H1 (cell line): ENCODE measurements at regions not wholly inside any gene's neighbourhood (a gene's known extent, or its start where the extent isn't known, plus 50 kb on each side); places are given as distances from the start of the nearest gene placed in this dataset.

Source experiments
- CTCF ChIA-PET: fragments of 300-600 bp; sonication (Branson Sonifier 250); formaldehyde crosslinking; loops from one replicate; lab custom pipeline; 2021; ENCODE audit not compliant: partially characterized antibody; lab: Charles Lee
- POLR2A ChIA-PET: fragments of 300-600 bp; sonication (Branson Sonifier 250); formaldehyde crosslinking; loops from one replicate; lab custom pipeline; 2021; ENCODE audit warnings: inconsistent platforms; ENCODE audit not compliant: partially characterized antibody; lab: Charles Lee
- DNase-seq, 2 experiments: peaks; one replicate each; pipeline versions ENCODE4 v3.0.0 to v3.0.0-alpha.2; 2010 to 2022; ENCODE audit warnings: low spot score in 2 of 2, low read depth in 1 of 2, mixed read lengths in 1 of 2
- FAIRE-seq: peaks from 2 replicates; lab custom pipeline; 2011; peaks lifted over from hg19 to GRCh38; lab: Jason Lieb, UNC
- H2AFZ ChIP-seq: 2 replicates; pipeline ENCODE4 v1.8.1; 2012; ENCODE audit warnings: low read length, inconsistent platforms
- H2AK5ac ChIP-seq: 2 replicates; pipeline ENCODE4 v1.6.1; 2013; ENCODE audit warnings: low read depth, low read length
- H2BK120ac ChIP-seq: replicated peaks from 2 replicates; pipeline ENCODE3; 2013; ENCODE audit warnings: low read depth, low read length, inconsistent platforms
- H2BK12ac ChIP-seq: 2 replicates; pipeline ENCODE4 v1.6.1; 2013; ENCODE audit warnings: low read depth, low read length
- H2BK15ac ChIP-seq: 2 replicates; pipeline ENCODE4 v1.6.1; 2013; ENCODE audit warnings: low read length
- H2BK20ac ChIP-seq: 2 replicates; pipeline ENCODE4 v1.6.1; 2013; ENCODE audit warnings: low read length
- H2BK5ac ChIP-seq: 2 replicates; pipeline ENCODE4 v1.6.1; 2013; ENCODE audit warnings: low read depth, low read length
- H3K14ac ChIP-seq: 2 replicates; pipeline ENCODE4 v1.6.1; 2013; ENCODE audit warnings: inconsistent platforms; ENCODE audit not compliant: insufficient read length
- H3K18ac ChIP-seq: 2 replicates; pipeline ENCODE4 v1.6.1; 2013; ENCODE audit warnings: low read length; ENCODE audit errors: extremely low read depth
- H3K23ac ChIP-seq: 2 replicates; pipeline ENCODE4 v1.6.1; 2013; ENCODE audit warnings: inconsistent platforms; ENCODE audit not compliant: insufficient read length
- H3K23me2 ChIP-seq: 2 replicates; pipeline ENCODE4 v1.6.1; 2013; ENCODE audit warnings: low read depth, low read length
- H3K27ac ChIP-seq: 2 replicates; pipeline ENCODE4 v1.6.1; 2011; ENCODE audit warnings: low read depth, low read length, inconsistent platforms
- H3K27me3 ChIP-seq, 4 experiments: replicated peaks in 1 of 4; 1 replicate in 1 of 4; 2 replicates in 3 of 4; pipeline versions ENCODE4 v1.6.1 to v1.8.1; 2011 to 2013; ENCODE audit warnings: low read length in 3 of 4, mild to moderate bottlenecking in 3 of 4, inconsistent platforms in 2 of 4, mixed read lengths in 2 of 4, moderate library complexity in 1 of 4; ENCODE audit not compliant: control insufficient read depth in 3 of 4, insufficient read depth in 3 of 4; ENCODE audit errors: extremely low read depth in 1 of 4
- H3K36me3 ChIP-seq, 4 experiments: 2 replicates each; pipeline versions ENCODE4 v1.6.1 to v1.8.1; 2011 to 2013; ENCODE audit warnings: mild to moderate bottlenecking in 4 of 4, low read length in 3 of 4, moderate library complexity in 2 of 4, control low read depth in 1 of 4, inconsistent platforms in 1 of 4; ENCODE audit not compliant: insufficient read depth in 4 of 4, control insufficient read depth in 2 of 4
- H3K4ac ChIP-seq: replicated peaks from 2 replicates; pipeline ENCODE3; 2013; ENCODE audit warnings: low read length, low read depth, mixed read lengths, inconsistent platforms; ENCODE audit not compliant: insufficient read length
- H3K4me1 ChIP-seq, 4 experiments: replicated peaks in 1 of 4; 1 replicate in 1 of 4; 2 replicates in 3 of 4; pipeline versions ENCODE4 v1.6.1 to v1.8.1; 2011 to 2013; ENCODE audit warnings: low read length in 3 of 4, inconsistent platforms in 2 of 4, mixed read lengths in 1 of 4; ENCODE audit not compliant: insufficient read depth in 4 of 4, control insufficient read depth in 3 of 4
- H3K4me2 ChIP-seq, 2 experiments: 2 replicates each; pipeline versions ENCODE4 v1.6.1 to v1.8.1; 2011 to 2013; ENCODE audit warnings: low read depth in 2 of 2, low read length in 2 of 2, control low read depth in 1 of 2, inconsistent platforms in 1 of 2, mild to moderate bottlenecking in 1 of 2; ENCODE audit not compliant: insufficient read depth in 1 of 2
- H3K4me3 ChIP-seq, 4 experiments: fragments of 200-600, 300-600 bp in 1 of 4; sonication (generic), shearing (Covaris generic), sonication (Bioruptor Twin) in 1 of 4; 2 replicates each; pipeline versions ENCODE4 v1.5.1 to v1.8.1; 2011 to 2016; ENCODE audit warnings: low read length in 4 of 4, low read depth in 3 of 4, control low read depth in 2 of 4, inconsistent platforms in 2 of 4, mild to moderate bottlenecking in 2 of 4, mixed read lengths in 1 of 4, moderate library complexity in 1 of 4; ENCODE audit not compliant: insufficient read depth in 2 of 4; ENCODE audit errors: extremely low read depth in 1 of 4
- H3K56ac ChIP-seq: replicated peaks from 2 replicates; pipeline ENCODE3; 2013; ENCODE audit warnings: low read depth, mild to moderate bottlenecking, mixed read lengths, low read length, inconsistent platforms; ENCODE audit not compliant: insufficient read length
- H3K79me1 ChIP-seq: 2 replicates; pipeline ENCODE4 v1.6.1; 2013; ENCODE audit warnings: low read depth, low read length, control low read depth
- H3K79me2 ChIP-seq, 2 experiments: 2 replicates each; pipeline versions ENCODE4 v1.6.1 to v1.8.1; 2012 to 2013; ENCODE audit warnings: low read length in 2 of 2, mild to moderate bottlenecking in 2 of 2, inconsistent platforms in 1 of 2; ENCODE audit not compliant: insufficient read depth in 2 of 2, control insufficient read depth in 1 of 2
- H3K9ac ChIP-seq, 4 experiments: replicated peaks in 1 of 4; 1 replicate in 1 of 4; 2 replicates in 3 of 4; pipeline versions ENCODE4 v1.6.1 to v1.8.1; 2011 to 2013; ENCODE audit warnings: low read depth in 3 of 4, low read length in 3 of 4, control low read depth in 2 of 4, mild to moderate bottlenecking in 2 of 4, moderate library complexity in 2 of 4, inconsistent platforms in 1 of 4; ENCODE audit errors: extremely low read depth in 1 of 4
- H3K9me3 ChIP-seq, 2 experiments: 2 replicates each; pipeline versions ENCODE4 v1.6.1 to v1.8.1; 2012 to 2013; ENCODE audit warnings: mild to moderate bottlenecking in 2 of 2, moderate library complexity in 2 of 2, control low read depth in 1 of 2, inconsistent platforms in 1 of 2, low read depth in 1 of 2, low read length in 1 of 2, mixed read lengths in 1 of 2; ENCODE audit not compliant: insufficient read depth in 2 of 2
- H4K20me1 ChIP-seq, 2 experiments: replicated peaks in 1 of 2; 2 replicates each; pipeline versions ENCODE3 to v1.8.1; 2011 to 2013; ENCODE audit warnings: inconsistent platforms in 2 of 2, low read length in 2 of 2, mild to moderate bottlenecking in 1 of 2; ENCODE audit not compliant: insufficient read depth in 2 of 2, control insufficient read depth in 1 of 2
- H4K5ac ChIP-seq: 2 replicates; pipeline ENCODE4 v1.6.1; 2013; ENCODE audit warnings: low read length, low read depth, mixed read lengths, inconsistent platforms; ENCODE audit not compliant: insufficient read length
- H4K8ac ChIP-seq: 2 replicates; pipeline ENCODE4 v1.8.0; 2013; ENCODE audit warnings: mild to moderate bottlenecking, moderate library complexity, low read length, inconsistent platforms; ENCODE audit not compliant: insufficient read depth; ENCODE audit errors: extremely low read depth
- H4K91ac ChIP-seq: replicated peaks from 2 replicates; pipeline ENCODE3; 2013; ENCODE audit warnings: low read length, mixed read lengths, inconsistent platforms; ENCODE audit not compliant: insufficient read length
- CBX5 ChIP-seq: fragments of 300-800, 300-1000 bp; sonication (generic); IDR thresholded peaks from 2 replicates; pipeline ENCODE4 v1.7.1; 2016; ENCODE audit warnings: antibody characterized with exemption, low read length, low read depth
- E2F6 ChIP-seq: IDR thresholded peaks from 2 replicates; pipeline ENCODE4 v1.6.1; 2012; ENCODE audit warnings: inconsistent platforms
- FOSL1 ChIP-seq: IDR thresholded peaks from 2 replicates; pipeline ENCODE4 v1.6.1; 2011; ENCODE audit warnings: mild to moderate bottlenecking, low read depth, low read length, moderate library complexity; ENCODE audit not compliant: insufficient read depth
- KDM4A ChIP-seq: IDR thresholded peaks from one replicate; pipeline ENCODE4 v1.7.1; 2012; ENCODE audit warnings: low read depth, mild to moderate bottlenecking, moderate library complexity, low read length, inconsistent platforms; ENCODE audit not compliant: severe bottlenecking
- POLR2AphosphoS5 ChIP-seq: IDR thresholded peaks from 2 replicates; pipeline ENCODE4 v1.6.1; 2011; ENCODE audit warnings: low read depth, low read length
- RBBP5 ChIP-seq: IDR thresholded peaks from 2 replicates; pipeline ENCODE4 v1.7.1; 2012; ENCODE audit warnings: low read depth, mild to moderate bottlenecking, inconsistent platforms, low read length, moderate library complexity, borderline replicate concordance
- SP4 ChIP-seq: IDR thresholded peaks from 2 replicates; pipeline ENCODE4 v1.6.1; 2012; ENCODE audit warnings: low read length, inconsistent platforms
- YY1 ChIP-seq: IDR thresholded peaks from 2 replicates; pipeline ENCODE4 v1.6.1; 2011; ENCODE audit warnings: low read depth, mild to moderate bottlenecking, low read length
- WGBS, 2 experiments: shearing (Covaris generic) in 1 of 2; methylation state at CpG; one replicate each; pipeline versions ENCODE4 v1.1.6 to v1.1.7; 2013 to 2015; ENCODE audit warnings: low lambda C conversion rate in 2 of 2, mixed read lengths in 2 of 2, inconsistent platforms in 1 of 2, low coverage in 1 of 2, missing lambda C conversion rate in 1 of 2; ENCODE audit not compliant: insufficient replicate concordance in 2 of 2, insufficient coverage in 1 of 2, insufficient read length in 1 of 2; ENCODE audit errors: extremely low coverage in 1 of 2, missing lambda C conversion rate in 1 of 2; 5-methylcytosine and 5-hydroxymethylcytosine counted together

- TF ChIP-seq POLR2AphosphoS5, result no peak
- no peak for TF ChIP-seq SP4
- TF ChIP-seq CBX5, result no peak
- TF ChIP-seq KDM4A, result no peak
- TF ChIP-seq RBBP5, result no peak
- TF ChIP-seq YY1, result no peak
- no peak for TF ChIP-seq E2F6
- no peak for TF ChIP-seq FOSL1
- TF ChIP-seq, all 59 proteins: peak for 0
- no peaks in the 10 kb centered on the region for H3K79me2 ChIP-seq
- H2BK5ac ChIP-seq, result no peak overlapping the region
- H3K27me3 ChIP-seq, result no peaks in the 10 kb centered on the region
- H2BK12ac ChIP-seq, result no peak overlapping the region
- no peak overlapping the region for H2AK5ac ChIP-seq
- no peak overlapping the region for H3K14ac ChIP-seq
- WGBS, 2 experiments, result 90% methylated on average over 3 of the region's 3 CpGs; no CpG with 5 or more reads in 1 of the 2 experiments
- H3K4ac ChIP-seq, result no peak overlapping the region
- no peak overlapping the region for H3K56ac ChIP-seq
- H3K4me2 ChIP-seq, result no peak overlapping the region
- no peaks in the 10 kb centered on the region for H3K79me1 ChIP-seq
- no peaks in the 10 kb centered on the region for H4K20me1 ChIP-seq
- FAIRE-seq, result no peak
- DNase-seq, result no peak
- no peak overlapping the region for H2BK15ac ChIP-seq
- no peak overlapping the region for H4K91ac ChIP-seq
- H2BK20ac ChIP-seq, result no peak overlapping the region
- H3K4me3 ChIP-seq, result no peak overlapping the region
- no peak overlapping the region for H3K23ac ChIP-seq
- no peaks in the 10 kb centered on the region for H3K9me3 ChIP-seq
- H3K27ac ChIP-seq, result no peak overlapping the region
- no peak overlapping the region for H3K9ac ChIP-seq
- H3K4me1 ChIP-seq, result no peaks in the 10 kb centered on the region
- POLR2A ChIA-PET, result interaction anchor here (0.6 kb wide), 1 partner anchor 700 kb away, joined by 4 read pairs; no protein-coding TSS in a partner anchor
- no peak overlapping the region for H2BK120ac ChIP-seq
- H3K23me2 ChIP-seq, result no peaks in the 10 kb centered on the region
- no peaks in the 10 kb centered on the region for H3K36me3 ChIP-seq
- no peak overlapping the region for H4K5ac ChIP-seq
- CTCF ChIA-PET, result interaction anchor here (1.2 kb wide), 1 partner anchor 164 kb away, joined by 3 read pairs; no protein-coding TSS in a partner anchor
- no peak overlapping the region for H4K8ac ChIP-seq
- H3K18ac ChIP-seq, result no peak overlapping the region
- H2AFZ ChIP-seq, result no peak overlapping the region
These were observed 634.9 kb downstream of the LTN1 start for GRCh38 chr21:28357743-28358142.
